ENCODE measurements at regions not wholly inside any gene's neighbourhood (a gene's known extent, or its start where the extent isn't known, plus 50 kb on each side); places are given as distances from the start of the nearest gene placed in this dataset.

DNA sequence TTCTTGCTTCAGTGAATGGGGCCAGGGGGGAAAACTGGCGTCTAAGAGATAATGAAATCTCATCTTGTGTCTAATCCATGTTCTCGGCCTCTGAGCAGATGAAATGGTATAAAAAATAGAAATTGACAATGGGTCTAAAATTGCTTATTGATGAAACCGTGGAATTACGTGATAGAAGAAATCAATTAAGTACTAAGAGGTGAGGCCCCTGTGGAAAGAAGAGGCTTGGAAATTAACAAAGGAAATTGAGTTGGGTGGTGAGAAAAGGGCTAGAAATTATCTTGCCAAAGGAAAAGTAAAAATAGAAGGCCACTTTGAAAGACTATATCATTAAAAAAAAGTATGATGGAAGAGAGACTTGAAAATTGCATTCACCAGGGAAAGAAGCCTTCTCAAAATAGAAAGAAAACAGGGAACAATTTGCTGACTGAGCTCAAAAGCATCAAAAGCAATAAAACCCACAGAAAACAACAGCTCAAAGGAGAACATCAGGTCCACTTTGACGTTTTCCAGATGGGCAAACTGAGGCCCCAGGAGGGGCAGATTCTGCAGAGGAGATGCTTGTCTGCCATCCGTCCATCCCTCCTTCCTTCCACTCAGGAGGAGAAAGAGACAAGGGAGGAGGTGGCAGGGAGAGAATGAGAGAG lies 226.1 kb upstream of the RTL1 start:
- H3K27me3 ChIP-seq (ENCODE audit: control insufficient read depth, insufficient read depth, low read length): no peaks in the 10 kb centered on the region
- no peak overlapping the region for H3K9ac ChIP-seq (ENCODE audit: low read length)
- no peaks in the 10 kb centered on the region for H3K4me1 ChIP-seq (ENCODE audit: control insufficient read depth, insufficient read depth, low read length)
- H3K36me3 ChIP-seq (ENCODE audit: control insufficient read depth, insufficient read depth, low read length): no peaks in the 10 kb centered on the region
- H3K4me3 ChIP-seq (ENCODE audit: low read length): no peak overlapping the region
- H3K27ac ChIP-seq (ENCODE audit: low read depth, low read length): no peak overlapping the region

DNA sequence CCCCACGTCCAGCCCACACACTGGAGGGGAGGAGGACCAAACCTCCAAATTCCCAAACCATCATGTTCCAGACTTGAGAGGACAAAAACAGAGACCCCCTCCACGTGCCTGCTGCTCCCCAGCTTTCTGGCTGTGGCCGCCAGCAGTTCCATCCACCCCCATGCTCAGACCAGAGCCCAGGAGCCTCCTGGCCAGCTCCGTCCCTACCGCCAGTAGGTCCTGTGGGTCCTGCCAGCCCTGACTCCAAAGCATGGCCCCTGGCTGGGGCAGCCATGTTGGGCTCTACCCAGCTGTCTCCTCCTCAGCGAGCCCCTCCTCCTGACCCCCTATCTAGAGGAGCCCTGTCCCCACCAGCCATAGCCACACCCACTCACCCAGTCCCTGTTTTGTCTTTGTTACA lies 227.3 kb upstream of the RTL1 start:
- Histone ChIP-seq H3K4me3 (ENCODE audit: low read length) (no peak overlapping the region), H3K27me3 (ENCODE audit: control insufficient read depth, insufficient read depth, low read length) (no peaks in the 10 kb centered on the region), H3K27ac (ENCODE audit: low read depth, low read length) (no peak overlapping the region), H3K9ac (ENCODE audit: low read length) (no peak overlapping the region), H3K4me1 (ENCODE audit: control insufficient read depth, insufficient read depth, low read length) (no peaks in the 10 kb centered on the region), H3K36me3 (ENCODE audit: control insufficient read depth, insufficient read depth, low read length) (no peaks in the 10 kb centered on the region)

DNA sequence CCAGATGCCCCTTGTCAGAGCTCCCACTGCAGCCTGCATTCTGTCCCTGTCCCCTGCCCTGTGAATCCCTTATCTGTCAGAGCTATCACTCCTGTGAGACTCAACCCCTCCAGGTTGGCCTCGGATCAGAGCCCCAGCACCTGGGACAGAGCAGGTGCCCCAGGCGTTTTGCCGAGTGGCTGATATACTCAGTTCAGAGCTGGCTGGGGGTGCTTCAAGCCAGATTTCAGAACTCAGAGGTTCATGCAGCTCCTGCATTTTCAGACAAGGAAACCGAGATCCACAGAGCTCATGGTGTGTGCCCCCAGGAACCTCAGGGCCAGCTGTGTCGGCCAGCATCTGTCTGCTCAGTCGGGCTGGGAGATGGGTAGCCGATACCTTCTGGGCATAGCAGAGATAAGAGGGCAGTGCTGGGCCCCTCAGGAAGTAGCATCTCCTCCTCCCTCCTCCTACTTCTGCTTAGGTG lies 228.0 kb upstream of the RTL1 start:
- H3K27me3 ChIP-seq (ENCODE audit: control insufficient read depth, insufficient read depth, low read length): no peaks in the 10 kb centered on the region
- H3K27ac ChIP-seq (ENCODE audit: low read depth, low read length): no peak overlapping the region
- H3K4me1 ChIP-seq (ENCODE audit: control insufficient read depth, insufficient read depth, low read length): no peaks in the 10 kb centered on the region
- no peaks in the 10 kb centered on the region for H3K36me3 ChIP-seq (ENCODE audit: control insufficient read depth, insufficient read depth, low read length)
- H3K4me3 ChIP-seq (ENCODE audit: low read length): no peak overlapping the region
- no peak overlapping the region for H3K9ac ChIP-seq (ENCODE audit: low read length)

DNA sequence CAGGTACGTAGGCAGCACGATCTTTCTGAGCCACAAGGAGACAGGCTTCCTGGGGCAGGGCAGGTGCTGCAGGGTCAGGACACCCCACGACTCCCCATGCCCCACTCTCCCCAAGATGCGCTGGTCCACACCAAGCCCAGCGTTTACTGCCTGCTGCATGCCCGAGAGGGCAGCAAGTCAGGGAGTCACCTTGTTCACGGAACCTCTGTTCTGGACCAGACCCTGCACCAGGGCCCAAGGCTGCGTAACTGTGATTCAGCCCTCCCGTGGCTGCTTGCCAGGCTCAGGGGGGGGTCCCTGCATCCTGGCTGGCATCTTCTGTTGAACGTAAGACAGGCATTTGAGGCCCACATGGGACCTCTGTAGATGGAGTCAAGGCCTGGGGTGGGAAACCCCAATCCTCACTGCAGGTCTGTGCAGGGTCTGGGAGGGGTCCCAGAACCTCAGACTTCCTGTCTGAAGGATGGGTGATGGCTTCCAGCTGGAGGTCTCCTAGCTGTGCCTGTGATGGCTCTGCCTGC lies 228.6 kb upstream of the RTL1 start:
- Histone ChIP-seq H3K27me3 (ENCODE audit: control insufficient read depth, insufficient read depth, low read length) (no peaks in the 10 kb centered on the region), H3K36me3 (ENCODE audit: control insufficient read depth, insufficient read depth, low read length) (no peaks in the 10 kb centered on the region), H3K27ac (ENCODE audit: low read depth, low read length) (no peak overlapping the region), H3K9ac (ENCODE audit: low read length) (no peak overlapping the region), H3K4me3 (ENCODE audit: low read length) (no peak overlapping the region), H3K4me1 (ENCODE audit: control insufficient read depth, insufficient read depth, low read length) (no peaks in the 10 kb centered on the region)

DNA sequence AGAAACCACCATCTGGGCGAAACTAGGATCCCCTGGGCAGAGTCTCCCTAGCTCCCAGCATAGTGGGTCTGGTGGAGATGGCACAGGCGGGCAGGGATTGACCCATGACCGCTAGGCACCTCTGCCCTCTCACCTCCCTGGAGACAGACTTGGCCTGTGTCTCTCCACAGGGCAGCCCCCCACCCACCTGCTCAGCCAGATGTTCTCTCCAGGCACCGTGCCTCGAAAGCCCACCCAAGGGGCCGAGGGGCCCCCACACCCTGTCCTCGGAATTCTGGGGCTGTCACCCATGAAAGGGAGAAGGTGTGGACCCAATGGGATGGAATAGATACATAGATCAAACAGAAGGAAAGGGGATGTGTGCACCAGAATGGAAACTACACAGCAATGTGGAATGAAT lies 229.1 kb upstream of the RTL1 start:
- no peak overlapping the region for H3K9ac ChIP-seq (ENCODE audit: low read length)
- H3K36me3 ChIP-seq (ENCODE audit: control insufficient read depth, insufficient read depth, low read length): no peaks in the 10 kb centered on the region
- H3K4me3 ChIP-seq (ENCODE audit: low read length): no peak overlapping the region
- H3K27ac ChIP-seq (ENCODE audit: low read depth, low read length): no peak overlapping the region
- no peaks in the 10 kb centered on the region for H3K27me3 ChIP-seq (ENCODE audit: control insufficient read depth, insufficient read depth, low read length)
- no peaks in the 10 kb centered on the region for H3K4me1 ChIP-seq (ENCODE audit: control insufficient read depth, insufficient read depth, low read length)

DNA sequence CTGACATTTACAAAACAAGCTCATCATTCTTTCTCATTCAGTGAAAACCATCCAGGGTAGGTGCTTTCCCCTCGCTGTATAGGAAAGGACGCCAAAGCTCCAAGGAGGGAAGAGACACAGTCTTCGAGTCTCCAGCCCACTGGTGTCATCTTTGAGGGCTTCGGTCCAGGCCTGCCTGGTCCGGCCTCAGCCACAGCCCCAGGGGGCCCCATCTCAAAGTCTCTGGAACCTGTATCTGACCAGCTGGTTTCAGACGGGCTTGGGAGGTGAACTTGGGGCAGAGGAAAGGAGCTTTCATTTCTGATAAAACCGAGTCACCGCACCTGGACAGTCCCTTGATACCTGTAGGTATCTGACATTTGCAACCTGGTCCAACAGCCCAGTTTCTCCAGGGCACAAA lies 229.5 kb upstream of the RTL1 start:
- no peak overlapping the region for H3K27ac ChIP-seq (ENCODE audit: low read depth, low read length)
- no peak overlapping the region for H3K9ac ChIP-seq (ENCODE audit: low read length)
- no peaks in the 10 kb centered on the region for H3K4me1 ChIP-seq (ENCODE audit: control insufficient read depth, insufficient read depth, low read length)
- H3K27me3 ChIP-seq (ENCODE audit: control insufficient read depth, insufficient read depth, low read length): no peaks in the 10 kb centered on the region
- no peaks in the 10 kb centered on the region for H3K36me3 ChIP-seq (ENCODE audit: control insufficient read depth, insufficient read depth, low read length)
- no peak overlapping the region for H3K4me3 ChIP-seq (ENCODE audit: low read length)

DNA sequence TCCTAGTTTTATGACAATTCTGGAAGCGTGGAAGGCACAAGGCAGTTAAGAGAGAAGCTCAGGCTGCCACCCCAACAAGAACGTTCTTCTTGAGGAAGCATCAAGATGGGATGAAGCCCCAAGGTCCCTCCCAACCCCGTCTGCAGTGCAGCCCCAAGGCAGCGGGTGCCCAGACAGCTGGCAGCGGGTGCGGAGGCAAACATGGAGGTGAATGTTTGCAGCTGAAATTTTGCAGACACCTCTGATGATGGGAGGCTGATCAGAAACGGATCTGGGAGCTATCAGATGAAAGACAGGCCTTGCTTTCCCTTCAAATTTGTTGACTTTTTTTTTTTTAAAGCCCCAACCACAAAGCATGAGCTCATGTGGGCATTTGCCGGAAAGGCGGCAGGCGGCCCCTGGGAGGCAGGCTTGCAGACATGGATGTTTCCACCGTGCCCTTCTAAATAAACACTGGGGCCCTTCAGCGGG lies 230.7 kb upstream of the RTL1 start:
- Histone ChIP-seq H3K27me3 (ENCODE audit: control insufficient read depth, insufficient read depth, low read length) (no peaks in the 10 kb centered on the region), H3K36me3 (ENCODE audit: control insufficient read depth, insufficient read depth, low read length) (no peaks in the 10 kb centered on the region), H3K4me3 (ENCODE audit: low read length) (no peak overlapping the region), H3K9ac (ENCODE audit: low read length) (no peak overlapping the region), H3K4me1 (ENCODE audit: control insufficient read depth, insufficient read depth, low read length) (no peaks in the 10 kb centered on the region), H3K27ac (ENCODE audit: low read depth, low read length) (no peak overlapping the region)

DNA sequence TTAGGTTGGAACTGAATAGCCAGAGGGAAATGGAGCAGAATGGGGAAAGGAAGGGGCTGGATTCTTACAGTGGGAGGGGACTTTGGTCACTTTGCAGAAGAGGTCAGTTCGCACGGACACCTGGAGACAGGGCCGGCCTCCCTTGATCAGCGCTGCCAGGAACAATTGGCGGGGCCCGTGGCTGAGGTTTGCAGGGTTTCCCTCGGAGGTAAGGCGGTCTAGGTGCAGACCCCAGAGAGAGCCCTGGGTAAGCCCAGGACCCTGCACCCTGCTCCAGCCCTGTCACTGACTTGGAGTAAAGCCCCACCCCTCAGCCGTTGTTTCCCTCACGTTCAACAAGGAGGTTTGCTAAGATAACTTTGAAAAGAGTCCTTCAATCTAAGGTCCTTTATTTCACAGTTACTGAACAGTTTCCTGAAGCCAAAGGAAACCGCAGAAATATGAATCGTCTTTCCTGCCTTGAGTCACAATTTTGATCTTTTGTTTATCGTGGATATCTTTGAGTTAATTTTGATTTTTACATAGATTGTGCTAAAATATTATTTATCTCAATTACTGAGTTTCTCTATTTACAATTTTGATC lies 231.4 kb upstream of the RTL1 start:
- no peaks in the 10 kb centered on the region for H3K4me1 ChIP-seq (ENCODE audit: control insufficient read depth, insufficient read depth, low read length)
- H3K27ac ChIP-seq (ENCODE audit: low read depth, low read length): no peak overlapping the region
- no peaks in the 10 kb centered on the region for H3K27me3 ChIP-seq (ENCODE audit: control insufficient read depth, insufficient read depth, low read length)
- no peak overlapping the region for H3K4me3 ChIP-seq (ENCODE audit: low read length)
- no peak overlapping the region for H3K9ac ChIP-seq (ENCODE audit: low read length)
- H3K36me3 ChIP-seq (ENCODE audit: control insufficient read depth, insufficient read depth, low read length): no peaks in the 10 kb centered on the region

DNA sequence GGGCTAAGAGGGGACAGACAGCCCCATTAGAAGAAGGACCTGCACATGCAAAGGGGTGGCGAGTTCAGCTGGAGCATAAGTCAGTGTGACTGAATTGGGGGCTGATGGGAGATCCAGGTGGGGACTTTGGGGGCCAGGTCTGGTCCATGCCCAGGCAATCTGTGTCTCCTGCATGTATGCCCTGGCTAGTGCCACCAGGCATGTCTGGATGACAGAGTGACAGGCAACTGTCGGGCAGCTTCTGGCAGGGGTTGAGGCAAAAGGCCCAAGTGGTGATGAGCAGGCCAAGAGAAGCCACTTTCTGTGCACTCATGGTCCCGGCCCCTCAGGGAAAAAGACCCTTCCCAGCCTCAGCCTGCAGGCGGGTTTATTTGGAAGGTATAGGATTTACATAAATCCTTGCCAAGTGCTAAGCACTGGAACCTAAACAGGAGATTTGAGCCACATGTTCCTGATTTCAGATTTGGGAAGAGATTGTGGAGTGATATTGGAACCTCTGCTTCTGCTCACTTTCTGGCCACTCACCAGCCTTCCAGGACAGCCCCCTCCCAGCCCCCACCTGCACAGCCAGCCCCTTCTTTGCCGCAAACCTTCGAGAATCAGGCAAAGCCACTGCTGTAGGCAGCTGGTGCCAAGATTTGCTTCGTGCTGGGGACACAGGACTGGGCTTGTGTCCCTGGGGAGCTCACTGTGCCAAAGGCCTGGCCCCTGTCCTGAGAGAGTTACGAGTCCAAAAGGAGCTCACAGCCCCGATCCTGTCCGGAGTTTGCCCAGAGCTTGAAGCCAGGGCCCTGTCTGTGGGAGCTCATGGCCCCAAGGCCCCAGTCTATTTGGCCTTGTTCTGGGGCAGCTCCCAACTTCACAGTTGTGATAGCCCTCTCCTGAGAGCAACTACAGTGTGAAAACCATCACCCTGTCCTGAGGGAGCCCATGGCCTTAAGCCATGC lies 232.5 kb upstream of the RTL1 start:
- no peaks in the 10 kb centered on the region for H3K36me3 ChIP-seq (ENCODE audit: control insufficient read depth, insufficient read depth, low read length)

DNA sequence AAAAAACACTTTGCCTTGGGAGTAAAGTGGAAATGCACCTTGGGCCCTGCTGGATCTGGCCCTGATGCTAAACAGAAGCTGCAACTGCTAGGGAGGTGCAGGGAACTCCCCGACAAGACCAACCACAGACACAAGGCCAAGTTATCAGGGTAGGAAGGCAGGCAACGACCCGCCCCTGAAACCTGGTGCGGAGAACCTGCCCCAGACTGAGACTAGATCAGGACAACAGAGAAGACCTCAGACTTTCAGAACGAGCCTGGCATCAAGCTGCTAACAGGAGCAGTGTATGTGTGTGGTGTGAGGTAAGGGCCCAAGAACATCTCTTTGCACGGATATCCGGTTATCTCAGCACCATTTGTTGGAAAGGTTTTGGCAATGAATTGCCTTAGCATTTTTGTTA lies 233.7 kb upstream of the RTL1 start:
- no peak overlapping the region for H3K4me3 ChIP-seq (ENCODE audit: low read length)

More for the DNA sequence above, 232.5 kb upstream of the RTL1 start:
- Histone ChIP-seq H3K9ac (ENCODE audit: low read length) (no peak overlapping the region), H3K4me1 (ENCODE audit: control insufficient read depth, insufficient read depth, low read length) (no peaks in the 10 kb centered on the region), H3K27ac (ENCODE audit: low read depth, low read length) (no peak overlapping the region), H3K27me3 (ENCODE audit: control insufficient read depth, insufficient read depth, low read length) (no peaks in the 10 kb centered on the region), H3K4me3 (ENCODE audit: low read length) (no peak overlapping the region)

DNA sequence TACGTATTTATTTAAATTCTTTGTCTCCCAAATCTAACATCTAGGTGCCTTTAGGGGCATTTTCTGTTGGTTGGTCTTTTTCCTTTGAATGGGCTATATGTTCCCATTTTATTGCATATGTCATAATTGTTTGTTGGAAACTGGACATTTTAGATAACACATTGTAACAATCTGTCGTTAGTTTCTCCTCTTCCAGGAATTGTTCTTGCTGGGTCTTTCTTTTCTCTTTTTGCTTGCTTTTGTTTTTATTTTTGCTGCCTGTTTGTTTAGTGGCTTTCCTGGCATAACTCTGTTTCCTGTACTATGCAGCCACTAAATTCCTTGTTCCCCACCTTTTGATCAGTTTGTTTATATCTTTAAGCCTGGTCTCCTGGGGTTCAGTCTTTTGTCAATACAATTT lies 244.3 kb upstream of the RTL1 start:
- Histone ChIP-seq H3K36me3 (ENCODE audit: control insufficient read depth, insufficient read depth, low read length) (no peaks in the 10 kb centered on the region), H3K27me3 (ENCODE audit: control insufficient read depth, insufficient read depth, low read length) (peaks cover 4% of the 10 kb centered on the region), H3K4me3 (ENCODE audit: low read length) (no peak overlapping the region), H3K27ac (ENCODE audit: low read depth, low read length) (no peak overlapping the region), H3K9ac (ENCODE audit: low read length) (no peak overlapping the region), H3K4me1 (ENCODE audit: control insufficient read depth, insufficient read depth, low read length) (no peaks in the 10 kb centered on the region)

More for the DNA sequence above, 233.7 kb upstream of the RTL1 start:
- Histone ChIP-seq H3K36me3 (ENCODE audit: control insufficient read depth, insufficient read depth, low read length) (no peaks in the 10 kb centered on the region), H3K9ac (ENCODE audit: low read length) (no peak overlapping the region), H3K27me3 (ENCODE audit: control insufficient read depth, insufficient read depth, low read length) (no peaks in the 10 kb centered on the region), H3K27ac (ENCODE audit: low read depth, low read length) (no peak overlapping the region), H3K4me1 (ENCODE audit: control insufficient read depth, insufficient read depth, low read length) (no peaks in the 10 kb centered on the region)

DNA sequence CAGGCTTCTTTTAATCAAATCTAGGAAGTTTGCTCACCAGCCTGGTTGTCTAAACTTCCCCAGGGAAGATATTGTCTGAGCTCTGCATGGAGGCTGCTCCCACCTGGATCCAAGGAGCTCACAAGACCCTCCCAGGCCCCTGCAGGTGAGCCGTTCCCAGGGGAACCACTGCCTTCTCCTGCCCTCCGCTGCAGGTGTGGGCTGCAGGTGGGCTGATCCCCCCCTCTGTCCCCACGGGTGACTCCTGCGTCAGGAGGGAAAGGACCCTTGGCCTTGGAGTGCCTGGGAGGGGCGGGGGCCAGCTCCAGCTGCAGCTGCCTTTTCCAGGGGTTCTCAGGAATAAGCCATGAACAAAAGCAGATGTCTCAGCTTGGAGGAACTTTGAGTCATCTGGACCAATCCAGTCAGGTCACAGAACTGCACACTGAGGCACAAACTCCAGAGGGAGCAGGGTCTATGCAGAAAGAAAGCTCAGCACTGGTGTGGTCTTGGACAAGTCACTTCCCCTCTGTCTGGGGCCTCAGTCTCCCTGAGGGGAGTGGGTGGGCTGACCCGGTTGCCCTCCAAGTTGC lies 246.6 kb upstream of the RTL1 start:
- no peak overlapping the region for H3K9ac ChIP-seq (ENCODE audit: low read length)
- no peaks in the 10 kb centered on the region for H3K36me3 ChIP-seq (ENCODE audit: control insufficient read depth, insufficient read depth, low read length)
- H3K4me1 ChIP-seq (ENCODE audit: control insufficient read depth, insufficient read depth, low read length): no peaks in the 10 kb centered on the region

More for the DNA sequence above, 246.6 kb upstream of the RTL1 start:
- Histone ChIP-seq H3K27me3 (ENCODE audit: control insufficient read depth, insufficient read depth, low read length) (peaks cover 4% of the 10 kb centered on the region), H3K27ac (ENCODE audit: low read depth, low read length) (no peak overlapping the region), H3K4me3 (ENCODE audit: low read length) (no peak overlapping the region)
